Activated CD8-positive, alpha-beta memory T cell treated with anti-CD3 and anti-CD28 coated beads, Interleukin-2, amount 50 U/mL, for 1 hour (primary cell): ENCODE measurements at regions not wholly inside any gene's neighbourhood (a gene's known extent, or its start where the extent isn't known, plus 50 kb on each side); places are given as distances from the start of the nearest gene placed in this dataset.
"Not testable (repeated sequence)": the region's sequence is repeated elsewhere in the genome, so short reads cannot be mapped to it uniquely, and the experiment has no call there.

ENCODE experiments used
- DNase-seq: peaks from one replicate; pipeline ENCODE4 v3.0.0-alpha.2; 2020; ENCODE audit errors: extremely low read depth

DNA sequence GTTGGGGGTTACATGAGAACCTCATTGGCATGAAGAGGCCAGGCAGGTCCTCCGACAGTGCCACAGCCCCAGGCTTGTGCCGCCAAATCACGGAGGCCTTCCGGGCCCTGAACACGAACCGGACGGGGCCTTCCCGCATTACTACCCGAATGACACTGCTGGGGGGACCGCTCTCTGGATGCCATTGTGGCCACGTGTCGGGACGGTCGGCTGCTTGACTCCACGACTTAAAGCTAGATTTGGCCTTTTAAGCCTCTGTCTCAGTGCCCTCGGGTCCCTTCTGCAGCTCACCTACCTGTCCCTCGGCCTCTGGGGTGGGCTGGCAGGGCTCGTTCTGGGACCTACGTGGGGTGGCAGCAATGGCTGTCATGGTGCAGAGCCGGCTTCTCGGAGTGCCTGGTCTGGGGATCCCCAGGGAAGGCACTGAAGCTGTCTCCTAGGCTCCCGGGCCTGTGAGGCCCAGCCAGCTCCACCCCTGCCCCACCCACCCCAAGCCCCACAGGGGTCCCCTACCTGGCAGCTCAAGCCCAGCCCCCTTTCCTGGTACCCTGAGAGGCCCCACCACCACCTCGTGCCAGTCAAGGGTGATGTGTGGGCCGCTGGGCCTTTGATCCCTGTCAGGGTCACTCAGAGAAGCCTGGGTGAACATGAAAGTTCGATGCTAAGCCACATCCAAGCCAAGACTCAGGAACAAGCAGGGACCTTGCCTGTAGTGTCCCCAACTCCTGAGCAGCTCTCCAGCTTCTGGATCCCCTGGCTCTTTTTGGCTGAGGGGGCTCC lies 245.8 kb upstream of the SGCG start:
- no peak for DNase-seq

GRCh38 chr13:22936228-22936627 lies 244.6 kb upstream of the SGCG start:
- DNase-seq: no peak

DNA sequence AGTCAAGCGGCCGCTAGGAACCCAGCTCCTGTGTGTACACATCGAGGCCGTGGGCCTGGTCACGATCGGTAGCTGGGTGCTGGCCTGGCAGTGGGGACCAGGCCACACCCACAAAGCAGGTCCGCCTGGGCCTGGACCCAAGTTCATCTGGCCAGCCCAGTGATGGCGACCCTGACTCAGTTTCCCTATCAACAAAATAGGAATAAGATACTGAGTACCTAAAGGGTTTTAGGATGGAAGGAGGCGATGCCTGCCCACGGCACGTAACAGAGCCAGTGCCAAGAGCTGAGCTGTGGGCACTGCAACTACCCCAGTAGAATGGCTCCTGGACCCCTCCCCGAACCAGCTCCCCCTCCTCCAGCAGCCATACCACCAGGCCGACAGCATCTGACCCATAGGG lies 243.5 kb upstream of the SGCG start:
- DNase-seq: no peak

GRCh38 chr13:22937953-22938352 lies 242.8 kb upstream of the SGCG start:
- DNase-seq: no peak

DNA sequence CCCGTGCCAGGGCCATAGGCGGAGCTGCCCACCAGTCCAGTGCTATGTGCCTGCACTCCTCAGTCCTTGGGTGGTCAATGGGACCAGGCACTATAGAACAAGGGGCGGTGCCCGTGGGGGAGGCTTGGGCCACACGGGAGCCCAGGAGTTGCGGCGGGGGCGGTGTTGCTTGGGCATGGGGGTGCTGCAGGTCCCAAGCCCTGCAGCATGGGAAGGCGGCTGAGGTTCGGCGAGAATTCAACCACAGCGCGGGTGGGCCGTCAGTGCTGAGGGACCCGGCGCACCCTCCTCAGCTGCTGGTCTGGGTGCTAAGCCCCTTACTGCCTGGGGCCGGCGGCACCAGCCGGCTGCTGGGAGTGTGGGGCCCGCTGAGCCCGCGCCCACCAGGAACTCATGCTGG lies 242.2 kb upstream of the SGCG start:
- DNase-seq: no peak

DNA sequence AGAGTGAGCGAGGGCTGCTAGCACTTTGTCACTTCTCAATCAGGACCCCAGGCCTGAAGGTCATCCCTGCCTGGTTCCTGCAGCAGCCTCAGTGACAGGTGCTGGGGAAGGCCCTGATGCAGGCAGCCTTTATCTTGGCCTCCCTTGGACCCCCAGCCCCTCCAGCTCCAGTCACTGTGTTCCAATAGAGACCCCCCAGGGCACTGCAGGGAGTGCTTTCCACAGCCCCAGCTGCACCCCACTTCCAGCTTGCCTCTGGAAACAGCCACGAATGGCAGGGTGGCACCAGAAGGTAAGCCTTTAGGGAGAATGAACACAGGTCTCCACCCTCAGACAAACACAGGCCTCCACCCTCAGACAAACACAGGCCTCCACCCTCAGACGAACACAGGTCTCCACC lies 241.6 kb upstream of the SGCG start:
- DNase-seq: no peak

GRCh38 chr13:22940090-22940710 lies 240.6 kb upstream of the SGCG start:
- DNase-seq: no peak

- DNase-seq: no peak
Observed at GRCh38 chr13:22940736-22941135, 240.0 kb upstream of the SGCG start.

- not testable (repeated sequence) for DNase-seq
Observed at GRCh38 chr13:22941495-22941894, 239.3 kb upstream of the SGCG start.

- not testable (repeated sequence) for DNase-seq
Observed at GRCh38 chr13:22942831-22943230, 237.9 kb upstream of the SGCG start.

GRCh38 chr13:22944378-22944777 lies 236.4 kb upstream of the SGCG start:
- DNase-seq: no peak

DNA sequence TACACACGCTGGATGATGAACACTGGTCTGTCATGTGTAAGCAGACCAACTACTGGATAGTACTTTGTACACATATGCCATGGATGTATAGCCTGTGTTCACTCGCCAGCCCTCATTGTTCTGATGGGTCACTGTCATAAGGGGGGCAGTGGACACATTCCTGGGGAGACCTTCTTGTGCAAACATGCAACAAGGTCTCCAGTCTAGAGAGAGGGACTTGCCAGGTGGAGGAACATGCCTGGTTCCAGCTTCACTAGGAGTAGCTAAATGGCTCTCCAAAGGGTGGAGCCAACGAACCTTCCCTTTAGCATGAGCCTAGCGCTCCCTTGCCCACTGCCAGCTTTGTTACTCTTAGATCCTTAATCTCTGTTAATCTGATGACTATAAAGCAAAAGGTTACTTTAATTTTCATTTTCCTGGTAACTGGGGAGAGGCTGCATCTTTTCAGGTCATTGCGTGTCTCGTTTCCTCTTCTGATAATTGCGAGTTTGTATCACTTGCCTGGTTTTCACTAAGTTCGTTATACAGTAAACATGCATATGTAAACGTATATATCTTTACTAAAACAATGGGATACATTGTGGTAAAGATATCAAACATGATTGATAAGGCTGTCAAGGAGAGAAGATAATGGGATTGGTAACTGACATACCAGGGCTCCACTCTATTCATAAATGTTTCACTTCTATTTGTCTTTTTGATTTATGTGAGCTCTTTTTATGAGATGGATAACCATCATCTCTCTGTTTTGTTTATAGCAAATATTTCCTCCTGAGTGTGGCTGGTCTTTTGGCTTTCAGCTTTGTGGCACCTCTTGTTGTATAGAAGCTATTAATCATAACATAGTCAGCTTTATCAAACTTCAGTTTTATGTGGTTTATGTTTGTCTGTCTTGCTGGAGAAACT lies 235.2 kb upstream of the SGCG start:
- no peak for DNase-seq

- DNase-seq: no peak
Observed at GRCh38 chr13:22948421-22948820, 232.4 kb upstream of the SGCG start.

GRCh38 chr13:22952018-22952417 lies 228.8 kb upstream of the SGCG start:
- not testable (repeated sequence) for DNase-seq

DNA sequence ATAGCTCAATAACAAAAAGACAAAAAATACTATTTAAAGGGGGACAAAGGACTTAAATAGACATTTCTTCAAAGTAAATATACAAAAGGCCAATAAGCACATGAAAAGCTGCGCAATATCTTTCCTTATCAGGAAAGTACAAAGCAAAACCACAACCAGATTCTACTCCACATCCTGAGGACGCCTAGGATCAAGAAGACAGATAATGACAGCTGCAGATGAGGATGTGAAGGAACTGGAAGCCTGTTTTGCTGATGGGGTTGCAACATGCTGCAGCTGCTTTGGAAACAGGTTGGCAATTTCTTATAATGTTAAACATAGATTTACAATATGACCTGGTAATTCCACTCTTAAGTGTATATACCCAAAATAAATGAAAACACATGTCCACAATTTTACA lies 225.6 kb upstream of the SGCG start:
- not testable (repeated sequence) for DNase-seq

GRCh38 chr13:22956456-22957115 lies 224.2 kb upstream of the SGCG start:
- not testable (repeated sequence) for DNase-seq

- DNase-seq: not testable (repeated sequence)
Observed at GRCh38 chr13:22959859-22960258, 220.9 kb upstream of the SGCG start.

DNA sequence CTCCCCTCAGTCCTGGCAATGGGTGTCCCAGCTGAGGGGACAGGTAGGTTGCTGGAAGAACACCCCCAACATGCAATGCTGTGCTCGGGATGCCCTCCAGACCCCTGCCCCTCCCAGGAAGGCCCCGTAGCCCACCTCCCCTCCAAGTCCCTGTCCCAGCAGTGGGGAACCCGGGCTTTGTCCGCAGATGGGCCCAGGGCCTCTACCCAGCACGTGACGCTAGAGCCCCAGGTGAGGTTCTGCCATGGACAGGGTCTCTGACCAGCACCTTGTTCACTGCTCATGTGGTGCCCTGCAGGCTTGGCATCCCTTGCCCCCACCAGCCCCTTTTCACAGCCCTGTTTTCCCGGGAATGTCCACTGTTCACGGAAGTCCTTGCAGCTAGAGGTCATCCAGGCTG lies 220.0 kb upstream of the SGCG start:
- DNase-seq: no peak

- DNase-seq: not testable (repeated sequence)
Observed at GRCh38 chr13:22961342-22961741, 219.4 kb upstream of the SGCG start.

- DNase-seq: no peak
Observed at GRCh38 chr13:22961835-22962537, 218.8 kb upstream of the SGCG start.

DNA sequence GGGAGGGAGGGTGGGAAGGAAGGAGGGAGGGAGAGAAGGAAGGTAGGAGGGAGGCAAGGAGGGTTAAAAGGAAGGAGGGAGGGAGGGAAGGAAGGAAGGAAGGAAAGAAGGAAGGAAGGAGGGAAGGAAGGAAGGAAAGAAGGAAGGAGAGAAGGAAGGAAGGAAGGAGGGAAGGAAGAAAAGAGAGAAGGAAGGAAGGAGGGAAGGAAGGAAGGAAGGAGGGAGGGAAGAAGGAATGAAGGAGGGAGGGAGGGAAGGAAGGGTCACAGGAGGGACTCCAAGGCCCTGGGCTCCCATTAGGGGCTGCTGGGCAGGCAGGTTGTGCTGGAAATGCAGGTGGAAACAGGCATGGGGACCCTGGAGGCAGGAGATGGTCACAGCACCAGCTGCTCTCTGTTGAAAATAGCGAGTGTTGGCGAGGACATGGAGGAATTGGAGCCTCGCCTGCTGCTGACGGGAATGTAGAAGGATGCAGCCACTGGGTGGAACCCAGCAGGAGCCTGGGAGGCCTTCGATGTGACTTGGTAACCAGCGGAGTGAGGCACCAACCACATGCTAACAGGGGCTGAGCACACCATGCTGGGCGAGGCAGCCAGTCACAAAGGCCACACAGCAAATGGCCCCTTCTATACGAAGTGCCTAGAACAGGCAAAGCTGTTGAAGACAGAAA lies 217.3 kb upstream of the SGCG start:
- DNase-seq: not testable (repeated sequence)
